Tibial nerve (tissue), 4 donors: ENCODE measurements at regions not wholly inside any gene's neighbourhood (a gene's known extent, or its start where the extent isn't known, plus 50 kb on each side); places are given as distances from the start of the nearest gene placed in this dataset.

Source experiments
- DNase-seq, 2 donors: peaks; one replicate each; pipeline ENCODE4 v3.0.0-alpha.2; 2019; ENCODE audit warnings: low spot score in 2 of 2
- H3K27ac ChIP-seq, 4 donors: fragments of 200-600 bp; sonication (generic) in 3 of 4; one replicate each; pipeline ENCODE4 v1.5.1; 2017 to 2019; ENCODE audit warnings: mild to moderate bottlenecking in 1 of 4
- H3K27me3 ChIP-seq, 2 donors: fragments of 200-600 bp; sonication (generic) in 1 of 2; one replicate each; pipeline versions ENCODE4 v1.5.1 to v1.6.0; 2017 to 2019
- H3K36me3 ChIP-seq, 3 donors: fragments of 200-600 bp; sonication (generic); one replicate each; pipeline ENCODE4 v1.5.1; 2018 to 2019
- H3K4me1 ChIP-seq, 4 donors: fragments of 200-600 bp; sonication (generic) in 3 of 4; one replicate each; pipeline ENCODE4 v1.5.1; 2017 to 2019
- H3K4me3 ChIP-seq, 4 donors: fragments of 200-600 bp; sonication (generic) in 3 of 4; one replicate each; pipeline ENCODE4 v1.5.1; 2017 to 2019; ENCODE audit warnings: mild to moderate bottlenecking in 1 of 4, moderate library complexity in 1 of 4
- H3K9me3 ChIP-seq, 4 donors: fragments of 200-600 bp; sonication (generic) in 3 of 4; one replicate each; pipeline ENCODE4 v1.5.1; 2017 to 2019
- EP300 ChIP-seq, 2 donors: sonication (generic); formaldehyde crosslinking; IDR thresholded peaks; one replicate each; pipeline ENCODE4 v1.6.1; 2017; ENCODE audit warnings: antibody characterized with exemption in 2 of 2, mild to moderate bottlenecking in 1 of 2
- POLR2A ChIP-seq, 2 donors: fragments of 450-650 bp; IDR thresholded peaks; one replicate each; pipeline ENCODE4 v1.6.1; 2017; ENCODE audit warnings: antibody characterized with exemption in 2 of 2, mild to moderate bottlenecking in 2 of 2, moderate library complexity in 2 of 2
- whole genome bisulfite sequencing, 2 donors: methylation state at CpG; one replicate each; pipeline ENCODE4 v1.1.5; 2018; 5-methylcytosine and 5-hydroxymethylcytosine counted together
- TF ChIP-seq, protein P1 (sequence below), 5 experiments: fragments of 200-600 bp in 3 of 5; fragments of 450-650 bp in 2 of 5; sonication (generic) in 3 of 5; IDR thresholded peaks; one replicate each; pipeline ENCODE4 v1.5.1; 2016 to 2019; ENCODE audit warnings: antibody characterized with exemption in 5 of 5, mild to moderate bottlenecking in 3 of 5, moderate library complexity in 2 of 5

DNA sequence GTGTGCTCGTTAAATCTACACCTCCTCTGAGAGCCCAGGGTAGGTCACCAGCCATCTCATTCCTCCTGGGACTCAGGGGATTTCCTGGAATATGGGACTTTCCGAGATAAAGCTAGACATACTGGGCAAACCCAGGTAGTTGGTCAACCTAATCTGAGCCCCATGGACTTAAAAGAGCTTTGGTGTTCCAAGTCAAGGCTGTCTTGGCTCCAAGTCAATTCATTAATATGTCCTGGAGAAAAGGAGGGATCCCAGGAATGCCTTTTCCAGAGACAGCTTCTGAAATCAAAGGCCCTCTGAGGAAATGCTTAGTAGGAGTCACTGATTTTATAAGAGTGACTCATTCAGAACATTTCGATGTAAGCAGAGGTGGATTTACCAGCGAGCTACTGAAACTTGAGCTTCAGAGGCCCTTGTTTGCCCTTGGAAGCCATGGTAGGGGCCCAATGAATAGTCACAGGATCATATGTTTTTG is 137.3 kb upstream of the UBE2E1 start:
- H3K27ac ChIP-seq = no peak overlapping the region
- 75 to 77% methylated on average over 4 of the region's 4 CpGs for WGBS, 2 donors
- no peak overlapping the region for H3K4me3 ChIP-seq

DNA sequence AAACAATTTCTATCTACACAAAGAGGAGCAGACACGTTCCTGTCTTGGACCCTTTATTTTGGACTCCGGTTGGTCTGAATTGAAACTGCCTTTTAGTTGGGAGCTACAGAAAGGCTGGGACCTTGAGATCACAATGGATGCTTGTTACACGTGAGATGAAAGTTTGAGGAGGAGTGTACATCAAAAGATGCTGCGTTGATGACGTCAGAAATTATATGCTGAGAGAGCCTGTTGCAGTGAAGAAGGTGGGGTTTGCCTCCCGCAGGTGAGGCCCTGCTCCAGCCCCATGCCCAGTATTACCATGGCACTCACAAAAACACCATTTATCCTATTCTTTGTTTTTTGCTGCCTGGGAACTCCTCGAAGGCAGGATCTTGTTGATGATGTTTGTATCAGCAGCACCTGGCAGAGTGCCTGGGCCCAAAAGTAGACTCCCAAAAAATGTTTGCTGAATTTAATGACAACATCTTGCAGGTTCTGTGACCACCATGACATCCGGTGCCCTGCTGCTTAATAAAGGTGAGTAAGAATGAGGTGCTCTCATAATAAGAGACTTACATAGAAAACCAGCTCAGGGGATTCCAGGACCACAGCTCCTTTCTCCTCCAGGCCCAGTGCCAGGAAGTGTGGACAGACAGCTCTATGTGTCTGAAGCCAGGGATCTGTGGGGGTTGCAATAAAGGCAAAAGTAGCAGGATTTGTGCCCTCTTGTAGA is 136.1 kb upstream of the UBE2E1 start:
- H3K27ac ChIP-seq = no peak overlapping the region
- 79 to 80% methylated on average over 8 of the region's 8 CpGs for WGBS, 2 donors
- H3K27me3 ChIP-seq = no peaks in the 10 kb centered on the region
- DNase-seq = no peak
- H3K4me3 ChIP-seq = no peak overlapping the region
- H3K4me1 ChIP-seq = peaks cover 0 to 6% (median 0%) of the 10 kb centered on the region in 4 donors
- TF ChIP-seq EP300 (IDR thresholded peaks at IDR 0.05) (no peak), POLR2A (IDR thresholded peaks at IDR 0.05) (no peak)
- TF ChIP-seq, protein P1, sequence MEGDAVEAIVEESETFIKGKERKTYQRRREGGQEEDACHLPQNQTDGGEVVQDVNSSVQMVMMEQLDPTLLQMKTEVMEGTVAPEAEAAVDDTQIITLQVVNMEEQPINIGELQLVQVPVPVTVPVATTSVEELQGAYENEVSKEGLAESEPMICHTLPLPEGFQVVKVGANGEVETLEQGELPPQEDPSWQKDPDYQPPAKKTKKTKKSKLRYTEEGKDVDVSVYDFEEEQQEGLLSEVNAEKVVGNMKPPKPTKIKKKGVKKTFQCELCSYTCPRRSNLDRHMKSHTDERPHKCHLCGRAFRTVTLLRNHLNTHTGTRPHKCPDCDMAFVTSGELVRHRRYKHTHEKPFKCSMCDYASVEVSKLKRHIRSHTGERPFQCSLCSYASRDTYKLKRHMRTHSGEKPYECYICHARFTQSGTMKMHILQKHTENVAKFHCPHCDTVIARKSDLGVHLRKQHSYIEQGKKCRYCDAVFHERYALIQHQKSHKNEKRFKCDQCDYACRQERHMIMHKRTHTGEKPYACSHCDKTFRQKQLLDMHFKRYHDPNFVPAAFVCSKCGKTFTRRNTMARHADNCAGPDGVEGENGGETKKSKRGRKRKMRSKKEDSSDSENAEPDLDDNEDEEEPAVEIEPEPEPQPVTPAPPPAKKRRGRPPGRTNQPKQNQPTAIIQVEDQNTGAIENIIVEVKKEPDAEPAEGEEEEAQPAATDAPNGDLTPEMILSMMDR (IDR thresholded peaks at IDR 0.05) = no peak
- H3K9me3 ChIP-seq = no peaks in the 10 kb centered on the region
- H3K36me3 ChIP-seq = no peaks in the 10 kb centered on the region

More for the DNA sequence above, 137.3 kb upstream of the UBE2E1 start:
- no peaks in the 10 kb centered on the region for H3K9me3 ChIP-seq
- TF ChIP-seq EP300 (IDR thresholded peaks at IDR 0.05) (no peak), POLR2A (IDR thresholded peaks at IDR 0.05) (no peak)
- TF ChIP-seq, protein P1 (IDR thresholded peaks at IDR 0.05) = no peak
- H3K4me1 ChIP-seq = peaks cover 0 to 11% (median 0%) of the 10 kb centered on the region in 4 donors
- H3K27me3 ChIP-seq = no peaks in the 10 kb centered on the region
- H3K36me3 ChIP-seq = no peaks in the 10 kb centered on the region
- DNase-seq = no peak

DNA sequence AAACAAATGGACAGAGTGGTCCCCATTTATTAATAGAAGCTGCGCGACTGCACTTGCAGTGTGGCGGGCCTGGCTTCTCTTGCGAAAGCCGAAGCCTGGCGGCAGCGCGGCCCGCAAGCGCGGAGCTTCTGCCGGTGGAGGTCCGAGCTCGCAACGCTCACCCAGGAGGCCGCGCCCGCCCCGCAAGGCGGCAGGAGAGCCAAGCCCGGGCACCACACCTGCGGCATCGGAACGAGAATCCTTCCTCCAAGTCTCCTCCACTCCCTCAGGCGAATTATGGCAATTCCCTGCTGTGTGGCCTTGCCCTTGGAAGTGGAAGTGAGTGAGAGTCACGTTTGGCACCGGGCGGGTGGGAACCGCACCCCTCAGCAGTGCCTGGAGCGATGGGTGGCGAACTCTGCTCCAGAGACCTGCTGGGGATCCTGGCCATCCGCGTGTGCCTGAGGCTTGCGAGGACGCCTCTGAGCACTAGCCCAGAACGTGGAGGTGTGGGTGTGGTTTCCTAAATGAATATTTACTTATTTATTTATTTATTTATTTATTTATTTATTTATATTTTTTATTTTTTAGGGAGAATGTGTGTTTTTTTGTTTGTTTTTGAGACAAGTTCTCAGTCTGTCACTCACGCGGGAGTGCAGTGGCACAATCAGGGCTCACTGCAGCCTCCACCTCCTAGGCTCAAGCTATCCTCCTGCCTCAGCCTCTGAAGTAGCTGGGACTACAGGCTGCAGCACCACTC is 133.7 kb upstream of the UBE2E1 start:
- DNase-seq = no peak
- H3K36me3 ChIP-seq = no peaks in the 10 kb centered on the region
- H3K27me3 ChIP-seq = no peaks in the 10 kb centered on the region
- H3K27ac ChIP-seq = no peak overlapping the region
- peaks cover 0 to 6% (median 0%) of the 10 kb centered on the region in 4 donors for H3K4me1 ChIP-seq
- WGBS, 2 donors = 30 to 38% methylated on average over 36 to 38 of the region's 38 CpGs
- no peaks in the 10 kb centered on the region for H3K9me3 ChIP-seq
- TF ChIP-seq, protein P1 (IDR thresholded peaks at IDR 0.05) = peak in 1 of 5 experiments; percentile 23
- no peak for TF ChIP-seq EP300 (IDR thresholded peaks at IDR 0.05)
- peak overlapping the region; percentile 22 to 49 (median 25) for H3K4me3 ChIP-seq

DNA sequence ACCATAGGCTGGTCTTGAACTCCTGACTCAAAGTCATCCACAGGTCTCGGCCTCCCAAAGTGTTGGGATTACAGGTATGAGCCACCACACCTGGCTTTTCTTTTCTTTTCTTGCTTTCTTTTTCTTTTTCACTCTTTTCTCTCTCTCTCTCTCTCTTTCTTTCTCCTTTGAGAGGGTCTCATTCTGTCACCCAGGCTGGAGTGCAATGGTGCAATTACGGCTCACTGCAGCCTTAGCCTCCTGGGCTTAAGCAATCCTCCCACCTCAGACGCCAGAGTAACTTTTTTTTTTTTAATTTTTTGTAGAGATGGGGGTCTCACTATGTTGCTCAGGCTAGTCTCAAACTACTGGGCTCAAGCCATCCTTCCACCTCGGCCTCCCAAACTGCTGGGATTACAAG is 133.1 kb upstream of the UBE2E1 start:
- no peak for DNase-seq
- Histone ChIP-seq H3K9me3 (no peaks in the 10 kb centered on the region), H3K4me3 (no peak overlapping the region), H3K36me3 (no peaks in the 10 kb centered on the region), H3K4me1 (peaks cover 0 to 6% (median 0%) of the 10 kb centered on the region in 4 donors), H3K27ac (no peak overlapping the region), H3K27me3 (no peaks in the 10 kb centered on the region)
- 95 to 100% methylated on average over 4 of the region's 4 CpGs for WGBS, 2 donors
- TF ChIP-seq, protein P1 (IDR thresholded peaks at IDR 0.05) = no peak
- TF ChIP-seq EP300 (IDR thresholded peaks at IDR 0.05) (no peak), POLR2A (IDR thresholded peaks at IDR 0.05) (no peak)

DNA sequence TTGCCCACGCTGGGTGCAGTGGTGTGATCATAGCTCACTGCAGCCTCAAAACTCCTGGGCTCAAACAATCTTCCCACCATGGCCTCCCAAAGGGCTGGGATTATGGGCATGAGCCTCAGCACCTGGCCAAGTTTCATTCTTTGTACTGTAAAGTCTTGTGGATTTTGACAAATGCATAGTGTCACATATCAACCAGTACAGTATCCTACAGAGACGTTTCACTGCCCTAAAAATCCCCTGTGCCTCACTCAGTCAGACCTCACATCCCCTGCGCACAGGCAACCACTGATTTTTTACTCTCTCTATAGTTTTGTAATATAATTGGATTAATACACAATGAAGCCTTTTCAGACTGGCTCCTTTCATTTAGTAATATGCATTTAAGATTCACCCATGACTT is 130.7 kb upstream of the UBE2E1 start:
- no peak overlapping the region for H3K27ac ChIP-seq
- no peaks in the 10 kb centered on the region for H3K9me3 ChIP-seq
- peaks cover 0 to 6% (median 0%) of the 10 kb centered on the region in 4 donors for H3K4me1 ChIP-seq
- no peaks in the 10 kb centered on the region for H3K36me3 ChIP-seq
- no peaks in the 10 kb centered on the region for H3K27me3 ChIP-seq
- WGBS, 2 donors = 59 to 96% methylated on average over 3 of the region's 3 CpGs
- no peak overlapping the region for H3K4me3 ChIP-seq
- TF ChIP-seq, protein P1 (IDR thresholded peaks at IDR 0.05) = no peak
- no peak for TF ChIP-seq EP300 (IDR thresholded peaks at IDR 0.05)
- no peak for TF ChIP-seq POLR2A (IDR thresholded peaks at IDR 0.05)
- DNase-seq = no peak
